ENCODE measurements at regions not wholly inside any gene's neighbourhood (a gene's known extent, or its start where the extent isn't known, plus 50 kb on each side); places are given as distances from the start of the nearest gene placed in this dataset.
"Not testable (repeated sequence)": the region's sequence is repeated elsewhere in the genome, so short reads cannot be mapped to it uniquely, and the experiment has no call there.

DNA sequence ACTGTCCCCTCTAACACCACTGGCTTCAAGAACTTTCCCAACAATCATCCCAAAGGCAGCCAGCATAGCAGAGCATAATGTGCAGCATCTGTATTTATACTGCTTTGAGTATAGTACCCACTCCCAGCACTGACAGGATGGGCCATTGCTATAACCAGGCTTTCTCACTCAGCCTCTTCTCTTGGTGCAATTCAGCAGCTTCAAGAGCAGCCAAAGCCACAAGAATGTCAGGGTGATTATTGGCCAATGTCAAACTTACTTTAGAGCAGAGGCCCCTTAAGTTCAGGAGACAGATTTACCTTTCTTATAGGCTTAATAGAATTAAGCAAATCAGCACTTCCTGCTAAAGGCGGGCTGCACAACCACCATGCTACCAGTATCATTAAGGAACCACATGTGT lies 232.4 kb upstream of the RSPO3 start:
- Histone ChIP-seq H3K36me3 (no peaks in the 10 kb centered on the region), H3K27ac (no peak overlapping the region)
- DNase-seq (ENCODE audit: low read depth in 1 of 2, low spot score in 2 of 2) = no peak

GRCh38 chr6:126888727-126889725 lies 229.4 kb upstream of the RSPO3 start:
- Histone ChIP-seq H3K27ac (no peak overlapping the region), H3K9me3 (replicated peaks) (peaks cover 2% of the 10 kb centered on the region; the same call in 1 of the 2 replicates), H3K27me3 (replicated peaks) (no peaks in the 10 kb centered on the region), H3K4me1 (replicated peaks) (no peaks in the 10 kb centered on the region), H3K36me3 (no peaks in the 10 kb centered on the region), H3K4me3 (no peak overlapping the region)
- DNase-seq (ENCODE audit: low read depth in 1 of 2, low spot score in 2 of 2) = no peak

More for the DNA sequence above, 232.4 kb upstream of the RSPO3 start:
- H3K4me3 ChIP-seq = no peak overlapping the region
- no peaks in the 10 kb centered on the region for H3K27me3 ChIP-seq (replicated peaks)
- no peaks in the 10 kb centered on the region for H3K4me1 ChIP-seq (replicated peaks)
- H3K9me3 ChIP-seq (replicated peaks) = no peaks in the 10 kb centered on the region

GRCh38 chr6:126890055-126890454 lies 228.4 kb upstream of the RSPO3 start:
- H3K27me3 ChIP-seq (replicated peaks) = no peaks in the 10 kb centered on the region
- no peak overlapping the region for H3K27ac ChIP-seq
- peaks cover 2% of the 10 kb centered on the region; the same call in 1 of the 2 replicates for H3K9me3 ChIP-seq (replicated peaks)
- H3K4me1 ChIP-seq (replicated peaks) = no peaks in the 10 kb centered on the region
- no peaks in the 10 kb centered on the region for H3K36me3 ChIP-seq
- no peak for DNase-seq (ENCODE audit: low read depth in 1 of 2, low spot score in 2 of 2)
- H3K4me3 ChIP-seq = no peak overlapping the region

GRCh38 chr6:126891158-126891557 lies 227.3 kb upstream of the RSPO3 start:
- Histone ChIP-seq H3K4me1 (replicated peaks) (no peaks in the 10 kb centered on the region), H3K9me3 (replicated peaks) (peaks cover 2% of the 10 kb centered on the region; the same call in 1 of the 2 replicates), H3K4me3 (no peak overlapping the region), H3K27me3 (replicated peaks) (no peaks in the 10 kb centered on the region), H3K27ac (no peak overlapping the region), H3K36me3 (no peaks in the 10 kb centered on the region)
- DNase-seq (ENCODE audit: low read depth in 1 of 2, low spot score in 2 of 2) = no peak

- not testable (repeated sequence) for H3K9me3 ChIP-seq (replicated peaks); H3K4me3 ChIP-seq; H3K27me3 ChIP-seq (replicated peaks); H3K4me1 ChIP-seq (replicated peaks); H3K27ac ChIP-seq; DNase-seq (ENCODE audit: low read depth in 1 of 2, low spot score in 2 of 2); H3K36me3 ChIP-seq
Measured at GRCh38 chr6:126892869-126893268, 225.6 kb upstream of the RSPO3 start.

- Histone ChIP-seq H3K27ac (no peak overlapping the region), H3K36me3 (no peaks in the 10 kb centered on the region), H3K4me3 (no peak overlapping the region), H3K9me3 (replicated peaks) (0 out of 2 replicates have a peak, but pooled peaks cover 2% of the 10 kb centered on the region), H3K27me3 (replicated peaks) (no peaks in the 10 kb centered on the region), H3K4me1 (replicated peaks) (no peaks in the 10 kb centered on the region)
- DNase-seq (ENCODE audit: low read depth in 1 of 2, low spot score in 2 of 2) = no peak
Measured at GRCh38 chr6:126897758-126898157, 220.7 kb upstream of the RSPO3 start.

GRCh38 chr6:126904176-126904575 lies 214.3 kb upstream of the RSPO3 start:
- DNase-seq (ENCODE audit: low read depth in 1 of 2, low spot score in 2 of 2) = no peak
- Histone ChIP-seq H3K4me3 (no peak overlapping the region), H3K9me3 (replicated peaks) (no peaks in the 10 kb centered on the region), H3K27me3 (replicated peaks) (no peaks in the 10 kb centered on the region), H3K27ac (no peak overlapping the region), H3K4me1 (replicated peaks) (no peaks in the 10 kb centered on the region), H3K36me3 (no peaks in the 10 kb centered on the region)

DNA sequence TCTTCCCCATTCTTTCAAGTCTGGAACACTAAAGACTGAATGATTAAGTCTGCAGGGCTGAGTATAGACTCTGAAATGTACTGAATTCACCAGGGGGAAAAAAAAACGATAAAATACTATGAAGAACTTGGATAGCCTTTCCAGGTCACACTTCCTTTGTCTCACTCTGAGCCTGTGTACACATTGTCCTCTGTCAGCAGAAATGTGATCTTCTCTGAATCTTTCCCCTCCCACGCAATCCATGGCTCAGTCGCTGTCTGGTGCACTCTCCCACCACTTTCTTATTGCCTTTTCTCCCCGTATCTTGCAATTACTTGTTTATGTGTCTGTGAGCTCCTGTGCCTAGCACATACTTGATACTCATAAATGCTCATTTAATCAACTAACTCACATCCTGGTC lies 212.6 kb upstream of the RSPO3 start:
- no peak overlapping the region for H3K4me3 ChIP-seq
- H3K4me1 ChIP-seq (replicated peaks) = no peaks in the 10 kb centered on the region
- H3K27me3 ChIP-seq (replicated peaks) = no peaks in the 10 kb centered on the region
- H3K9me3 ChIP-seq (replicated peaks) = no peaks in the 10 kb centered on the region
- no peak overlapping the region for H3K27ac ChIP-seq
- DNase-seq (ENCODE audit: low read depth in 1 of 2, low spot score in 2 of 2) = no peak
- no peaks in the 10 kb centered on the region for H3K36me3 ChIP-seq

DNA sequence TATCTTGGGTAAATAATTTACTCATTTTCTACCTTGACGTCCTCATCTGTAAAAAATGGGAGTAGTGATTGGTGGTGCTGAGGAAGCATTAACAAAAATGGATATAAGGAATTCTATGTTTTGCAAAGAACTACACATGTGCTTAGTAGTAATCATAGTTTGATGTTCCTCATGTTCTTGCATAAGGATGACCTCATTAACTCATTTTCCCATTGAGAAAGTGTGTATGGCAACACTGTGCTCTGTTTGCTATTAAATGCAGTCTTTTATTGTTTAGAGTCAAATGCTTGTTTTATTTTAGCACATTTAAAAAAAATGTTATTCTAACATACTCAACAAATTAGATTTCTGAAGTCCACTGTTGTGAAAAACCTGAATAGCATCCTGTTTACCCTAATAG lies 211.2 kb upstream of the RSPO3 start:
- no peaks in the 10 kb centered on the region for H3K4me1 ChIP-seq (replicated peaks)
- no peaks in the 10 kb centered on the region for H3K27me3 ChIP-seq (replicated peaks)
- H3K4me3 ChIP-seq = no peak overlapping the region
- H3K36me3 ChIP-seq = no peaks in the 10 kb centered on the region
- DNase-seq (ENCODE audit: low read depth in 1 of 2, low spot score in 2 of 2) = no peak
- H3K27ac ChIP-seq = no peak overlapping the region
- H3K9me3 ChIP-seq (replicated peaks) = no peaks in the 10 kb centered on the region

DNA sequence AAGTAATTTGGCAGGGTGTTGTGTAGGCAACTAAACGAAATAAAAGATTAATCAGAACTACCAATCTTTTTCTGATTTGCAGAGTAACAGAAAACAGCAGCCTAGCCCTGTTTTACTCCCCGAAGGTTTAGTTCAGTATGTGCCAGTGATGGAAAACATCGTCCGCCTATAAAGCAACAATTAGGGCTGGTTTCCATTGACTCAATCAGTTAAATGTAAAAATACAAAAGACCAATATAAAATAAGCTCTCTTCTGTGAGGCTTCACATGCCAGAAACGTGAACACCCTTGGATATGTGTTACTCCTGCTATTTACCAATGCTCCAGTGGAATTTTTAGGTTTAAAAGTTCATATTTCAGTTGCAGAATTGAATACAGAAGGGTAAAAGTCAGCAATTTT lies 210.5 kb upstream of the RSPO3 start:
- H3K27ac ChIP-seq = no peak overlapping the region
- no peaks in the 10 kb centered on the region for H3K27me3 ChIP-seq (replicated peaks)
- H3K9me3 ChIP-seq (replicated peaks) = no peaks in the 10 kb centered on the region
- DNase-seq (ENCODE audit: low read depth in 1 of 2, low spot score in 2 of 2) = no peak
- H3K36me3 ChIP-seq = no peaks in the 10 kb centered on the region
- no peaks in the 10 kb centered on the region for H3K4me1 ChIP-seq (replicated peaks)
- no peak overlapping the region for H3K4me3 ChIP-seq

DNA sequence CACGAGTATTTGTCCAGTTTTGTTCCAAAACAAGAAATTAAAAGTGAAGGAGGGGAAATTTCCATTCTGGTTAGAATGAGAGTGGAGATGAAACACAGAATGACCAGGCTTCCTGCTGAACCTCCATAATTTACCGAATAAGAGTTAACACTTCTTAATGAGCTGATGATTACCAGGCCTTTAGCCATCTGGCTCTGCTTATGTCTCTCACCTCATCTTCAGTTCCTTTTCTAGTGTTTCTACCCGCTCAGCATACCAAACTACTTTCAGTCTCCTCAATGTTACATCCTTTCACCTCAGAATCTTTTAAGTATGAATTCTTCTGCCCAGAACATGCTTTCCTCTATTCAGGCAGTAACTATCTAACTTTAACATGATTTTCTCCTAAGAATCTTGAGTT lies 209.0 kb upstream of the RSPO3 start:
- no peak overlapping the region for H3K4me3 ChIP-seq
- no peak overlapping the region for H3K27ac ChIP-seq
- no peaks in the 10 kb centered on the region for H3K36me3 ChIP-seq
- H3K9me3 ChIP-seq (replicated peaks) = no peaks in the 10 kb centered on the region
- no peak for DNase-seq (ENCODE audit: low read depth in 1 of 2, low spot score in 2 of 2)
- H3K4me1 ChIP-seq (replicated peaks) = no peaks in the 10 kb centered on the region
- H3K27me3 ChIP-seq (replicated peaks) = no peaks in the 10 kb centered on the region

DNA sequence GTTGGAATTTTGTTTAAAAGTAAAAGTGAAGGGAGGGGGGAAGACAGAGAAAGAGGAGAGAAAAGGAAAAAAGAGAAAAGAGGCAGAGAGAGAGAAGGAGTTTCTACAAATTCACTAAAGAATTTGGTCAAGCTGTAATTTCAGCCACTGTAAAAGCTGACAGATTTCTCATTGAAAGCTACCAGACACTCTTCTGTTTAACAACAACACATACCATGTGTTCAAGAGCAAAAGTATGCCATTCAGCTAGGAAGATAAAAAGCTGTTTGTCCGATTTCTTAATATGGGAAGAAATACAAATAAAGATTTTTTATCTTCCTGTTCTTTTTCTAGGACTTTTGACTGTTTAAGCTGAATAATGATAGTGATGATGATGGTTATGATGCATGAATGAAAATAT lies 204.8 kb upstream of the RSPO3 start:
- no peak for DNase-seq (ENCODE audit: low read depth in 1 of 2, low spot score in 2 of 2)
- Histone ChIP-seq H3K36me3 (no peaks in the 10 kb centered on the region), H3K27me3 (replicated peaks) (no peaks in the 10 kb centered on the region), H3K4me1 (replicated peaks) (no peaks in the 10 kb centered on the region), H3K27ac (no peak overlapping the region), H3K4me3 (no peak overlapping the region), H3K9me3 (replicated peaks) (no peaks in the 10 kb centered on the region)

GRCh38 chr6:126914172-126914571 lies 204.3 kb upstream of the RSPO3 start:
- DNase-seq (ENCODE audit: low read depth in 1 of 2, low spot score in 2 of 2) = no peak
- H3K9me3 ChIP-seq (replicated peaks) = no peaks in the 10 kb centered on the region
- no peaks in the 10 kb centered on the region for H3K36me3 ChIP-seq
- peaks cover 2% of the 10 kb centered on the region for H3K4me1 ChIP-seq (replicated peaks)
- no peaks in the 10 kb centered on the region for H3K27me3 ChIP-seq (replicated peaks)
- H3K4me3 ChIP-seq = no peak overlapping the region
- H3K27ac ChIP-seq = no peak overlapping the region

GRCh38 chr6:126914801-126915200 lies 203.7 kb upstream of the RSPO3 start:
- Histone ChIP-seq H3K4me3 (no peak overlapping the region), H3K36me3 (no peaks in the 10 kb centered on the region), H3K27me3 (replicated peaks) (no peaks in the 10 kb centered on the region), H3K9me3 (replicated peaks) (no peaks in the 10 kb centered on the region), H3K4me1 (replicated peaks) (peaks cover 8% of the 10 kb centered on the region), H3K27ac (no peak overlapping the region)
- no peak for DNase-seq (ENCODE audit: low read depth in 1 of 2, low spot score in 2 of 2)
